Left lung (tissue), 4 donors: ENCODE measurements at regions not wholly inside any gene's neighbourhood (a gene's known extent, or its start where the extent isn't known, plus 50 kb on each side); places are given as distances from the start of the nearest gene placed in this dataset.

Source experiments
- ATAC-seq: fragments of 200-7000 bp; cut with Tn5 transposase; one replicate; pipeline ENCODE4 v1.9.1; 2020; ENCODE audit warnings: moderate library complexity
- DNase-seq, 4 donors: peaks; one replicate each; pipeline ENCODE4 v3.0.0-alpha.2; 2013 to 2020
- H3K27ac ChIP-seq, 2 donors: fragments of 200-600 bp; sonication (generic) in 1 of 2; one replicate each; pipeline versions ENCODE4 v1.5.0 to v1.8.0; 2020 to 2021
- H3K27me3 ChIP-seq, 2 donors: fragments of 200-600 bp; sonication (generic) in 1 of 2; one replicate each; pipeline versions ENCODE4 v1.5.0 to v1.8.0; 2020 to 2021
- H3K36me3 ChIP-seq, 2 donors: fragments of 200-600 bp; sonication (generic) in 1 of 2; one replicate each; pipeline versions ENCODE4 v1.5.0 to v1.8.0; 2020 to 2021
- H3K4me1 ChIP-seq, 2 donors: fragments of 200-600 bp; one replicate each; pipeline ENCODE4 v1.8.0; 2021
- H3K4me3 ChIP-seq, 2 donors: fragments of 200-600 bp; sonication (generic) in 1 of 2; one replicate each; pipeline versions ENCODE4 v1.5.0 to v1.8.0; 2020 to 2021; ENCODE audit warnings: mild to moderate bottlenecking in 1 of 2
- H3K9me3 ChIP-seq, 2 donors: fragments of 200-600 bp; sonication (generic) in 1 of 2; one replicate each; pipeline versions ENCODE4 v1.5.0 to v1.8.0; 2020 to 2021
- intact Hi-C, 2 donors: fragments of 100-400 bp; cut with DNase I; formaldehyde crosslinking; loops; one replicate each; pipeline versions ENCODE4 v1.11.2 to v1.14.2; 2022
- TF ChIP-seq, protein P1 (sequence below), 2 donors: fragments of 200-600 bp; sonication (generic) in 1 of 2; IDR thresholded peaks; one replicate each; pipeline versions ENCODE4 v1.5.0 to v1.8.0; 2021; ENCODE audit warnings: antibody characterized with exemption in 2 of 2
- donor health status: DM: no; HTN: yes; CAD: no.
- donor health status: DM: no; HTN: no; CAD: no.

DNA sequence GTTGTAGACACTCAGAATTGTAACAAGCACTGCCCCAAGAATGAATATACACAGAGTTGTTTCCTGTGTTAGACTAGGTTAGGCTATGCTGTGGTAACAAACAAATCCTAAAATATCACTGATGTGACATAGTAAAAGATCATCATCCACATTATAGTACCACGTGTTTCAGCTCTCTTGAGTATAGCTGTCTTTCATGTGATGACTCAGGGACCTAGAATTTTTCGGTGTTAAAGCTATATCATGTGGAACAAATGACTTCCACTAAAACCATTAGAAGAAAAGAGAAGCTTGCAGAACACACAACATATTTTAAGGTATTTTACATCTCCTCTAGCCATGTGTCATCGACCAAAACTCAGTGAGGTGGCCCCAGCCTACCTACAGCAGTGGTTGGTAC, 307.9 kb upstream of the RBMS3 start:
- Histone ChIP-seq H3K9me3 (peaks cover 0 to 22% of the 10 kb centered on the region in 2 donors), H3K4me1 (no peaks in the 10 kb centered on the region), H3K36me3 (no peaks in the 10 kb centered on the region), H3K27me3 (no peaks in the 10 kb centered on the region), H3K27ac (no peak overlapping the region), H3K4me3 (no peak overlapping the region)
- DNase-seq (no peak), ATAC-seq (no peak)
- intact Hi-C loops: no loop called here
- TF ChIP-seq, protein P1, sequence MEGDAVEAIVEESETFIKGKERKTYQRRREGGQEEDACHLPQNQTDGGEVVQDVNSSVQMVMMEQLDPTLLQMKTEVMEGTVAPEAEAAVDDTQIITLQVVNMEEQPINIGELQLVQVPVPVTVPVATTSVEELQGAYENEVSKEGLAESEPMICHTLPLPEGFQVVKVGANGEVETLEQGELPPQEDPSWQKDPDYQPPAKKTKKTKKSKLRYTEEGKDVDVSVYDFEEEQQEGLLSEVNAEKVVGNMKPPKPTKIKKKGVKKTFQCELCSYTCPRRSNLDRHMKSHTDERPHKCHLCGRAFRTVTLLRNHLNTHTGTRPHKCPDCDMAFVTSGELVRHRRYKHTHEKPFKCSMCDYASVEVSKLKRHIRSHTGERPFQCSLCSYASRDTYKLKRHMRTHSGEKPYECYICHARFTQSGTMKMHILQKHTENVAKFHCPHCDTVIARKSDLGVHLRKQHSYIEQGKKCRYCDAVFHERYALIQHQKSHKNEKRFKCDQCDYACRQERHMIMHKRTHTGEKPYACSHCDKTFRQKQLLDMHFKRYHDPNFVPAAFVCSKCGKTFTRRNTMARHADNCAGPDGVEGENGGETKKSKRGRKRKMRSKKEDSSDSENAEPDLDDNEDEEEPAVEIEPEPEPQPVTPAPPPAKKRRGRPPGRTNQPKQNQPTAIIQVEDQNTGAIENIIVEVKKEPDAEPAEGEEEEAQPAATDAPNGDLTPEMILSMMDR (IDR thresholded peaks at IDR 0.05): no peak

DNA sequence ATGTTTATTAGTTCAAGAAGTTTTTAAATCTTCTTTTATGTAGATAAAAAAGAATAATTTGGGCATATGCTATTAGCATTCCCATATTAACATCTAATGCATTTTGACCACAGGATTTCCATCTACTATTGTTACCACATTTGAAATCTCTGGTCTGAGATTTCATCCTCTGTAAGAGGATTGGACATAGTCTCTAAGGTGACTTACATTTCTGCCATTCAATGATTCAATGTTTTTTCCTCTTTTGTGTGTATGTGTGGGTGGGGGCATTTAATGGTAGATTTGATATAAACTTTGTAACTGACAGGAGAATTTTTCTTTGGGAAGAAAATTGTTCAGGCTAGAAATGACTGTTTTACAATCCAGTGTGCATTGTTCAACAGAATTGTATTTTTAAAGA, 307.3 kb upstream of the RBMS3 start:
- intact Hi-C loops: no loop called here
- no peak overlapping the region for H3K27ac ChIP-seq
- TF ChIP-seq, protein P1 (IDR thresholded peaks at IDR 0.05): no peak
- no peak overlapping the region for H3K4me3 ChIP-seq
- ATAC-seq (no peak), DNase-seq (no peak)
- no peaks in the 10 kb centered on the region for H3K4me1 ChIP-seq
- H3K27me3 ChIP-seq: no peaks in the 10 kb centered on the region
- peaks cover 0 to 21% of the 10 kb centered on the region in 2 donors for H3K9me3 ChIP-seq
- no peaks in the 10 kb centered on the region for H3K36me3 ChIP-seq

DNA sequence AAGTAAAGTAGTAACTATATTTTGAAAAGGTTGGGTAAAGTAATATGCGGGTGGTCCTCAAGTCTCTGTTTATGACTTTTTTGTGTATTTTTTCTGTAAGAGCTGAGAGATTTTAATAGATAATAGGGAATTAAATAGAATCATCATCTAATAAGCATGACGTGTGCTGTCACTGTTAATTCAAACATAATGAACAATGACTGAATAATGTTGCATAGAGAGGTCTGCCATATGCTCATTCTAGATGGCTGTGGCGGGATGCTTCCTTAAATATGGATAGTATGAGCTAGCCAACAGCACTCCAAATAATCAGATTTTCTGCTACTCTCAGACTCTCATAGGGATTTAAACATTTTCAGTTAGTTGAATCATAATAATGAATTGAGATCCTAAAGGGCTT, 302.8 kb upstream of the RBMS3 start:
- TF ChIP-seq, protein P1 (IDR thresholded peaks at IDR 0.05): no peak
- H3K4me1 ChIP-seq: no peaks in the 10 kb centered on the region
- H3K27me3 ChIP-seq: no peaks in the 10 kb centered on the region
- no peak overlapping the region for H3K4me3 ChIP-seq
- intact Hi-C loops: no loop called here
- ATAC-seq (no peak), DNase-seq (no peak)
- no peaks in the 10 kb centered on the region for H3K9me3 ChIP-seq
- no peak overlapping the region for H3K27ac ChIP-seq
- H3K36me3 ChIP-seq: no peaks in the 10 kb centered on the region

DNA sequence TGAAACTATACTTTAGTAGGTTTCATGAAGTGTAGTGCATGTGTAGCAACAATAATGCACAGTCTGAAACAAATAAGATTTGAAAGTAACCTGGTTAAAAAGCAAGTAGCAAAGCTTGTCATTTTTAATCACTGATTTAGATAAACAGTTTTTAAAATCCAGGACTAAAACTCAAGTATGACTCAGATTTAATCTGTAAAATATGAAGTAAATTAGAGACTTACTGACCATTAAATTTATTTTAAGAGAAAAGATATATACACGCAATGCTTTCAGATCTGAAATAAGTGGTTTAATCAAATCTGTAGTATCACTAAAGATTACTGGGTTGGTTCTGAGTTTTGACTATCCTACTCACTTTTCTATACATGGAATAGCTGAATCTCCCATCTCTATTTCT, 300.7 kb upstream of the RBMS3 start:
- ATAC-seq (no peak), DNase-seq (no peak)
- Histone ChIP-seq H3K4me3 (no peak overlapping the region), H3K9me3 (no peaks in the 10 kb centered on the region), H3K36me3 (no peaks in the 10 kb centered on the region), H3K4me1 (no peaks in the 10 kb centered on the region), H3K27me3 (no peaks in the 10 kb centered on the region), H3K27ac (no peak overlapping the region)
- intact Hi-C loops: no loop called here
- TF ChIP-seq, protein P1 (IDR thresholded peaks at IDR 0.05): no peak

DNA sequence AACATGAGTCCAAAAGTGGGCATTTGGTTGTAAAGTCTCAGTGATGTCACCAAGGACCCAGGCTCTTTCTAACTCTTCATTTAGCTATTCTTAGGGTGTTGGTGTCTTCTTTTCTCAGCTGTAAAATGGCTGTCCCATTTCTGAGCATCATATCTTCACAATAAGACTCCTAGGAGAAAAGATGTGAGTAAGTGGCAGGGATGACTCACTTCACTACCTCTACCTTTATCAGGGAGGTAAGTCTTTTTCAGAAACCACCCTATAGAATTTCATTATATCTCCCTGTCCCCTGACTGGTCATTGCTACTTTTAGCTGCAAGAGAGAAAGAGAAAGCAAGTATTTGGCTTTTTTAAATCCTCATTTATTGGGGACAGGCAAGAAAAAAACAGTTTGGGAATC, 300.2 kb upstream of the RBMS3 start:
- Histone ChIP-seq H3K27me3 (no peaks in the 10 kb centered on the region), H3K27ac (no peak overlapping the region), H3K9me3 (no peaks in the 10 kb centered on the region), H3K36me3 (no peaks in the 10 kb centered on the region), H3K4me1 (no peaks in the 10 kb centered on the region), H3K4me3 (no peak overlapping the region)
- intact Hi-C loops: no loop called here
- no peak for ATAC-seq
- TF ChIP-seq, protein P1 (IDR thresholded peaks at IDR 0.05): no peak
- no peak for DNase-seq
